HFF-Myc (cell line): ENCODE measurements at regions not wholly inside any gene's neighbourhood (a gene's known extent, or its start where the extent isn't known, plus 50 kb on each side); places are given as distances from the start of the nearest gene placed in this dataset.

ENCODE experiments used
- DNase-seq: peaks from one replicate; pipeline ENCODE4 v3.0.0-alpha.2; 2011; ENCODE audit warnings: low read depth; ENCODE audit errors: extremely low read depth
- H3K4me3 ChIP-seq: replicated peaks from 2 replicates; pipeline ENCODE4 v1.5.1; 2011; ENCODE audit warnings: low read depth, mild to moderate bottlenecking, control low read depth, low read length
- CTCF ChIP-seq: IDR thresholded peaks from 2 replicates; pipeline ENCODE4 v1.5.1; 2012; ENCODE audit warnings: mild to moderate bottlenecking, low read depth, low read length, control low read depth; ENCODE audit errors: missing control alignments

- no peak overlapping the region for H3K4me3 ChIP-seq
- DNase-seq: no peak
- TF ChIP-seq CTCF: no peak
Measured at GRCh38 chr12:67937822-67938221, 51.4 kb upstream of the IFNG-AS1 start.
